T-helper 1 cell treated with Interleukin-12 subunit alpha and Interleukin-12 subunit beta and Interleukin-4 antibody, amounts not matched to agents 30 μg/mL and 1 μg/mL, for 36 hours (primary cell): ENCODE measurements at regions not wholly inside any gene's neighbourhood (a gene's known extent, or its start where the extent isn't known, plus 50 kb on each side); places are given as distances from the start of the nearest gene placed in this dataset.

Experiments used
- H3K27ac Mint-ChIP-seq: one replicate; pipeline ENCODE4 v1.8.0; 2021; ENCODE audit warnings: mild to moderate bottlenecking, mixed read lengths
- H3K27me3 Mint-ChIP-seq: one replicate; pipeline ENCODE4 v1.8.0; 2021; ENCODE audit warnings: low read depth, mixed read lengths
- H3K36me3 Mint-ChIP-seq: one replicate; pipeline ENCODE4 v1.8.0; 2021; ENCODE audit warnings: low read depth, mixed read lengths
- H3K4me1 Mint-ChIP-seq: one replicate; pipeline ENCODE4 v1.8.0; 2021; ENCODE audit warnings: low read depth, mixed read lengths
- H3K4me3 Mint-ChIP-seq: one replicate; pipeline ENCODE4 v1.8.0; 2021; ENCODE audit warnings: mild to moderate bottlenecking, moderate library complexity, mixed read lengths
- H3K9me3 Mint-ChIP-seq: one replicate; pipeline ENCODE4 v1.8.0; 2021; ENCODE audit warnings: mixed read lengths

GRCh38 chr13:44303681-44304432 is 69.8 kb upstream of the SERP2 start:
- Mint-ChIP-seq H3K27me3 (peaks cover 5% of the 10 kb centered on the region), H3K4me1 (peaks cover 47% of the 10 kb centered on the region), H3K9me3 (peaks cover 4% of the 10 kb centered on the region), H3K4me3 (no peak overlapping the region), H3K36me3 (peaks cover 8% of the 10 kb centered on the region), H3K27ac (no peak overlapping the region)

GRCh38 chr13:44304433-44304725 is 69.2 kb upstream of the SERP2 start:
- Mint-ChIP-seq H3K36me3 (peaks cover 6% of the 10 kb centered on the region), H3K9me3 (peaks cover 4% of the 10 kb centered on the region), H3K4me3 (no peak overlapping the region), H3K27me3 (peaks cover 5% of the 10 kb centered on the region), H3K27ac (no peak overlapping the region), H3K4me1 (peaks cover 47% of the 10 kb centered on the region)

GRCh38 chr13:44305286-44305685 is 68.3 kb upstream of the SERP2 start:
- Mint-ChIP-seq H3K9me3 (peaks cover 4% of the 10 kb centered on the region), H3K4me3 (no peak overlapping the region), H3K36me3 (peaks cover 6% of the 10 kb centered on the region), H3K27me3 (peaks cover 5% of the 10 kb centered on the region), H3K27ac (no peak overlapping the region), H3K4me1 (peaks cover 45% of the 10 kb centered on the region)

- Mint-ChIP-seq H3K27ac (no peak overlapping the region), H3K9me3 (peaks cover 4% of the 10 kb centered on the region), H3K4me3 (no peak overlapping the region), H3K36me3 (peaks cover 6% of the 10 kb centered on the region), H3K4me1 (peaks cover 40% of the 10 kb centered on the region), H3K27me3 (peaks cover 5% of the 10 kb centered on the region)
Observed at GRCh38 chr13:44305917-44306370, 67.7 kb upstream of the SERP2 start.

GRCh38 chr13:44306371-44307192 is 67.0 kb upstream of the SERP2 start:
- Mint-ChIP-seq H3K4me1 (peaks cover 35% of the 10 kb centered on the region), H3K9me3 (peaks cover 1% of the 10 kb centered on the region), H3K27ac (peak overlapping the region; percentile 39), H3K27me3 (peaks cover 5% of the 10 kb centered on the region), H3K36me3 (peaks cover 3% of the 10 kb centered on the region), H3K4me3 (peak overlapping the region; percentile 11)

- H3K27ac Mint-ChIP-seq = no peak overlapping the region
- H3K4me3 Mint-ChIP-seq = peak overlapping the region; percentile 11
- H3K27me3 Mint-ChIP-seq = peaks cover 5% of the 10 kb centered on the region
- H3K36me3 Mint-ChIP-seq = peaks cover 2% of the 10 kb centered on the region
- peaks cover 30% of the 10 kb centered on the region for H3K4me1 Mint-ChIP-seq
- H3K9me3 Mint-ChIP-seq = no peaks in the 10 kb centered on the region
Observed at GRCh38 chr13:44307255-44307654, 66.4 kb upstream of the SERP2 start.

- Mint-ChIP-seq H3K27ac (no peak overlapping the region), H3K4me1 (peaks cover 28% of the 10 kb centered on the region), H3K36me3 (peaks cover 2% of the 10 kb centered on the region), H3K4me3 (no peak overlapping the region), H3K27me3 (peaks cover 5% of the 10 kb centered on the region), H3K9me3 (no peaks in the 10 kb centered on the region)
Observed at GRCh38 chr13:44307844-44308243, 65.8 kb upstream of the SERP2 start.

- Mint-ChIP-seq H3K27me3 (peaks cover 7% of the 10 kb centered on the region), H3K4me3 (no peak overlapping the region), H3K4me1 (peaks cover 28% of the 10 kb centered on the region), H3K27ac (no peak overlapping the region), H3K9me3 (no peaks in the 10 kb centered on the region), H3K36me3 (peaks cover 2% of the 10 kb centered on the region)
Observed at GRCh38 chr13:44308352-44308751, 65.3 kb upstream of the SERP2 start.

GRCh38 chr13:44309794-44310757 is 63.5 kb upstream of the SERP2 start:
- Mint-ChIP-seq H3K4me1 (peaks cover 19% of the 10 kb centered on the region), H3K27ac (no peak overlapping the region), H3K9me3 (no peaks in the 10 kb centered on the region), H3K36me3 (peaks cover 2% of the 10 kb centered on the region), H3K27me3 (peaks cover 11% of the 10 kb centered on the region), H3K4me3 (no peak overlapping the region)

GRCh38 chr13:44311011-44311780 is 62.4 kb upstream of the SERP2 start:
- Mint-ChIP-seq H3K27ac (no peak overlapping the region), H3K27me3 (peaks cover 11% of the 10 kb centered on the region), H3K9me3 (no peaks in the 10 kb centered on the region), H3K4me3 (no peak overlapping the region), H3K36me3 (peaks cover 2% of the 10 kb centered on the region), H3K4me1 (peaks cover 10% of the 10 kb centered on the region)

GRCh38 chr13:44312131-44312530 is 61.5 kb upstream of the SERP2 start:
- H3K4me3 Mint-ChIP-seq = no peak overlapping the region
- H3K36me3 Mint-ChIP-seq = no peaks in the 10 kb centered on the region
- H3K4me1 Mint-ChIP-seq = peaks cover 3% of the 10 kb centered on the region
- no peaks in the 10 kb centered on the region for H3K9me3 Mint-ChIP-seq
- H3K27ac Mint-ChIP-seq = no peak overlapping the region
- peaks cover 6% of the 10 kb centered on the region for H3K27me3 Mint-ChIP-seq

GRCh38 chr13:44312834-44313551 is 60.6 kb upstream of the SERP2 start:
- H3K27me3 Mint-ChIP-seq = peaks cover 6% of the 10 kb centered on the region
- H3K9me3 Mint-ChIP-seq = no peaks in the 10 kb centered on the region
- H3K4me3 Mint-ChIP-seq = no peak overlapping the region
- no peak overlapping the region for H3K27ac Mint-ChIP-seq
- H3K4me1 Mint-ChIP-seq = no peaks in the 10 kb centered on the region
- no peaks in the 10 kb centered on the region for H3K36me3 Mint-ChIP-seq

GRCh38 chr13:44313674-44314073 is 60.0 kb upstream of the SERP2 start:
- Mint-ChIP-seq H3K9me3 (no peaks in the 10 kb centered on the region), H3K4me3 (no peak overlapping the region)

More at GRCh38 chr13:44313674-44314073, 60.0 kb upstream of the SERP2 start:
- Mint-ChIP-seq H3K27ac (no peak overlapping the region), H3K36me3 (no peaks in the 10 kb centered on the region), H3K27me3 (peaks cover 6% of the 10 kb centered on the region), H3K4me1 (no peaks in the 10 kb centered on the region)
